ENCODE measurements at regions not wholly inside any gene's neighbourhood (a gene's known extent, or its start where the extent isn't known, plus 50 kb on each side); places are given as distances from the start of the nearest gene placed in this dataset.

- DNase-seq, result no peak
Measured at GRCh38 chr9:111193095-111193494, 136.9 kb downstream of the OR2K2 start.

- DNase-seq, result no peak
Measured at GRCh38 chr9:111192650-111193049, 137.4 kb downstream of the OR2K2 start.

- DNase-seq, result peak; percentile 37
Measured at GRCh38 chr9:111190347-111190746, 139.7 kb downstream of the OR2K2 start.

GRCh38 chr9:111187376-111187775 is 142.6 kb downstream of the OR2K2 start:
- no peak for DNase-seq

- no peak for DNase-seq
Measured at GRCh38 chr9:111186021-111186530, 143.9 kb downstream of the OR2K2 start.

GRCh38 chr9:111180811-111181210 is 142.5 kb upstream of the LPAR1 start:
- no peak for DNase-seq

- DNase-seq, result no peak
Measured at GRCh38 chr9:111179577-111179976, 141.3 kb upstream of the LPAR1 start.

- DNase-seq, result no peak
Measured at GRCh38 chr9:111178331-111179055, 140.2 kb upstream of the LPAR1 start.

GRCh38 chr9:111176511-111176910 is 138.2 kb upstream of the LPAR1 start:
- DNase-seq, result no peak

- no peak for DNase-seq
Measured at GRCh38 chr9:111175350-111175749, 137.1 kb upstream of the LPAR1 start.

- DNase-seq, result no peak
Measured at GRCh38 chr9:111167341-111167740, 129.1 kb upstream of the LPAR1 start.

- DNase-seq, result no peak
Measured at GRCh38 chr9:111163716-111164389, 125.6 kb upstream of the LPAR1 start.

GRCh38 chr9:111162026-111162425 is 123.8 kb upstream of the LPAR1 start:
- DNase-seq, result no peak

- no peak for DNase-seq
Measured at GRCh38 chr9:111161015-111161415, 122.7 kb upstream of the LPAR1 start.

- DNase-seq, result no peak
Measured at GRCh38 chr9:111158999-111159398, 120.7 kb upstream of the LPAR1 start.

- no peak for DNase-seq
Measured at GRCh38 chr9:111158363-111158762, 120.1 kb upstream of the LPAR1 start.

- DNase-seq, result no peak
Measured at GRCh38 chr9:111154081-111154562, 115.9 kb upstream of the LPAR1 start.

- DNase-seq, result no peak
Measured at GRCh38 chr9:111152614-111153406, 114.5 kb upstream of the LPAR1 start.

GRCh38 chr9:111151537-111151936 is 113.3 kb upstream of the LPAR1 start:
- DNase-seq, result no peak

- no peak for DNase-seq
Measured at GRCh38 chr9:111150181-111150580, 111.9 kb upstream of the LPAR1 start.

GRCh38 chr9:111149018-111149759 is 110.9 kb upstream of the LPAR1 start:
- no peak for DNase-seq

Data from NCI-H226 (cell line).